Small intestine (tissue), 7 donors: ENCODE measurements at regions not wholly inside any gene's neighbourhood (a gene's known extent, or its start where the extent isn't known, plus 50 kb on each side); places are given as distances from the start of the nearest gene placed in this dataset.
"Not testable (repeated sequence)": the region's sequence is repeated elsewhere in the genome, so short reads cannot be mapped to it uniquely, and the experiment has no call there.

Experiments used
- DNase-seq, 2 donors: peaks; one replicate each; pipeline versions ENCODE4 v3.0.0 to v3.0.0-alpha.2; 2013
- FAIRE-seq: peaks from 2 replicates; lab custom pipeline; 2012; peaks lifted over from hg19 to GRCh38; lab: Jason Lieb, UNC
- H3K27ac ChIP-seq, 3 donors: one replicate each; pipeline ENCODE4 v1.5.1; 2013; ENCODE audit warnings: low read length in 2 of 3, mild to moderate bottlenecking in 2 of 3, control low read depth in 1 of 3, inconsistent platforms in 1 of 3, low read depth in 1 of 3, moderate library complexity in 1 of 3
- H3K27me3 ChIP-seq, 3 donors: one replicate each; pipeline ENCODE4 v1.6.1; 2013; ENCODE audit warnings: low read length in 3 of 3, inconsistent platforms in 1 of 3; ENCODE audit not compliant: control insufficient read depth in 3 of 3, insufficient read depth in 3 of 3
- H3K36me3 ChIP-seq, 3 donors: one replicate each; pipeline ENCODE4 v1.6.1; 2013; ENCODE audit warnings: low read length in 3 of 3, inconsistent platforms in 1 of 3, low read depth in 1 of 3, mild to moderate bottlenecking in 1 of 3, moderate library complexity in 1 of 3; ENCODE audit not compliant: control insufficient read depth in 3 of 3, insufficient read depth in 2 of 3
- H3K4me1 ChIP-seq, 3 donors: one replicate each; pipeline ENCODE4 v1.6.1; 2013; ENCODE audit warnings: low read length in 2 of 3, inconsistent platforms in 1 of 3, low read depth in 1 of 3, mild to moderate bottlenecking in 1 of 3, moderate library complexity in 1 of 3; ENCODE audit not compliant: control insufficient read depth in 3 of 3, insufficient read depth in 2 of 3
- H3K4me3 ChIP-seq, 3 donors: one replicate each; pipeline ENCODE4 v1.5.1; 2013; ENCODE audit warnings: low read length in 3 of 3, control low read depth in 1 of 3, inconsistent platforms in 1 of 3, low read depth in 1 of 3, mild to moderate bottlenecking in 1 of 3, moderate library complexity in 1 of 3
- H3K9me3 ChIP-seq, 2 donors: one replicate each; pipeline ENCODE4 v1.6.1; 2013; ENCODE audit warnings: low read depth in 1 of 2, low read length in 1 of 2; ENCODE audit not compliant: control insufficient read depth in 2 of 2, insufficient read depth in 1 of 2
- WGBS, 3 donors: extraction: QIAGEN DNeasy Blood & Tissue Kit; methylation state at CpG; one replicate each; pipeline ENCODE4 v1.1.7; 2013; 5-methylcytosine and 5-hydroxymethylcytosine counted together
- donor health status: healthy with polysubstance abuse.
- donor health status: control.
- donor health status: control.
- donor health status: Bipolar disorder and iron deficiency.
- donor health status: healthy.

DNA sequence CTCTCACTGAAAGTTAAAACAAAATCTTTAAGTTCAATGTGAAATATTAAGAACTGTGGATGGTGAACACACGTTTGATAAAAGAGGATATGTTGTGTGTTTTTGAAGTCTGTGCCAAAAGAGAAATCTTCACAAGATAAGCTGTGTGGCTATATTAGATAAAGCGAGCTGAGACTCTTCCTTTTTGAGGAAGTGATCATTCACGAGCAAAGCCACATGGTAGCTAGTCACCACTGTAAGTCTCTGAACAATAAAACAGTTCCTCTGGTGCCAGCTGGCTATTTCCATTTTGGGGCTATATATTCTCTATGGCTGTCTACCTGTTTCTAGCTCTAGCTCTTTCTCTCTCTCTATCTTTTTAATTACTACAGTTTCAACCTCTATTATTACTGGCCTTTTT, 1849.2 kb upstream of the C9orf72 start:
- FAIRE-seq (no peak), DNase-seq (no peak)
- H3K27ac ChIP-seq = no peak overlapping the region
- no peaks in the 10 kb centered on the region for H3K9me3 ChIP-seq
- H3K27me3 ChIP-seq = no peaks in the 10 kb centered on the region
- no peaks in the 10 kb centered on the region for H3K4me1 ChIP-seq
- H3K36me3 ChIP-seq = no peaks in the 10 kb centered on the region
- WGBS, 3 donors = 34 to 45% (median 38%) methylated on average over 3 of the region's 3 CpGs
- H3K4me3 ChIP-seq = no peak overlapping the region

DNA sequence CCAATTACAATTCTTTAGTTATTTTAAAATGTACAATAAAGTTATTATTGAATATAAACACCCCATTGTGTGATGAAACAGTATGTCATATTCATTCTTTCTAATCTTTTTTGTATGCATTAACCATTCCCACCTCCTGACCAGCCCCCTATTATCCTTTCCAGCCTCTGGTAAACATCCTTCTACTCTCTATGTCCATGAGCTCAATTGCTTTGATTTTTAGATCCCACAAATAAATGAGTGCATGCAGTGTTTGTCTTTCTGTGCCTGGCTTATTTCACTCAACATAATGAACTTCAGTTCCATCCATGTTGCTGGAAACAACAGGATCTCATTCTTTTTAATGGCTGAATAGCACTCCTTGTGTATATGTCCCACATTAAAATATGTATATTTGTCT, 1858.9 kb upstream of the C9orf72 start:
- H3K9me3 ChIP-seq = no peaks in the 10 kb centered on the region
- DNase-seq (no peak), FAIRE-seq (no peak)
- no peaks in the 10 kb centered on the region for H3K36me3 ChIP-seq
- no peaks in the 10 kb centered on the region for H3K4me1 ChIP-seq
- no peak overlapping the region for H3K4me3 ChIP-seq
- H3K27ac ChIP-seq = no peak overlapping the region
- H3K27me3 ChIP-seq = no peaks in the 10 kb centered on the region

DNA sequence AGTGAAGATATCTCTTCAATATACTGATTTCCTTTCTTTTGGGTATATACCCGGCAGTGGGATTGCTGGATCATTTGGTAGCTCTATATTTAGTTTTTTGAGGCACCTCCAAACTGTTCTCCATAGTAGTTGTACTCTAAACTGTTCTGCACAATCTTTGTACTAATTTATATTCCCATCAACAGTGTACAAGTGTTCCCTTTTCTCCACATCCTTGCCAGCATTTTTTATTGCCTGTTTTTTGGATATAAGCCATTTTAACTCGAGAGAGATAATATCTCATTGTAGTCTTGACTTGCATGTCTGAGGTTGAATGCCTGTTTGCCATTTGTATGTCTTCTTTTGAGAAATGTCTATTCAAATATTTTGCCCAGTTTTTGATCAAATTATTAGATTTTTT, 1859.4 kb upstream of the C9orf72 start:
- H3K36me3 ChIP-seq, H3K27ac ChIP-seq, H3K9me3 ChIP-seq, H3K27me3 ChIP-seq, H3K4me3 ChIP-seq, DNase-seq, H3K4me1 ChIP-seq, FAIRE-seq: not testable (repeated sequence)
- WGBS, 3 donors = 44 to 54% (median 45%) methylated on average over 2 of the region's 2 CpGs

DNA sequence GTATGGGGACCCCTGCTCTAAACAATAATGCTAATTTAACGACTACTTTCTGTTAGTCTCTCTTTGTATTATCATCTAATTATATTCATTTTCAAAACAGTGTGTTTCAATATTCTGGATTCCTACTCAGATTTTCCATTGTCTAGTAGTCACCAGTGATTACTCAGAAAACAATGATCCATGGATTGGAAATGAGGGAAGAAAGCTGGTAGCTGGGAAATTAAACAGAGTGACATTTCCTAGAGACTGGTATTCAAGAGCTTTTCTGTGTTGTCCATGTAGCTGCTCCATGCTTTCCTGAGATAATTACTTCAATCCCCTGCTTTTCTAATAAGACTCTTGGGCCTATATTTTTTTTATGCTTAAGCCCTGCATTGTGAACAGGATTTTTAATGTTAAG, 1862.1 kb upstream of the C9orf72 start:
- Histone ChIP-seq H3K27me3 (no peaks in the 10 kb centered on the region), H3K27ac (no peak overlapping the region), H3K4me1 (no peaks in the 10 kb centered on the region), H3K9me3 (no peaks in the 10 kb centered on the region), H3K4me3 (no peak overlapping the region), H3K36me3 (no peaks in the 10 kb centered on the region)
- DNase-seq (no peak), FAIRE-seq (no peak)
- 51 to 75% (median 53%) methylated on average over 1 of the region's 1 CpG for WGBS, 3 donors

- DNase-seq (no peak), FAIRE-seq (no peak)
- no peak overlapping the region for H3K4me3 ChIP-seq
- no peak overlapping the region for H3K27ac ChIP-seq
- no peaks in the 10 kb centered on the region for H3K27me3 ChIP-seq
- H3K4me1 ChIP-seq = no peaks in the 10 kb centered on the region
- H3K36me3 ChIP-seq = no peaks in the 10 kb centered on the region
- no peaks in the 10 kb centered on the region for H3K9me3 ChIP-seq
- WGBS, 3 donors = 47 to 87% (median 79%) methylated on average over 3 of the region's 3 CpGs
These were observed 1864.2 kb upstream of the C9orf72 start for GRCh38 chr9:29437526-29437925.

GRCh38 chr9:29439961-29440360, 1866.7 kb upstream of the C9orf72 start:
- Histone ChIP-seq H3K27me3 (no peaks in the 10 kb centered on the region), H3K27ac (no peak overlapping the region), H3K36me3 (no peaks in the 10 kb centered on the region), H3K4me3 (no peak overlapping the region), H3K4me1 (no peaks in the 10 kb centered on the region), H3K9me3 (no peaks in the 10 kb centered on the region)
- FAIRE-seq (no peak), DNase-seq (no peak)
- WGBS, 3 donors = 38 to 54% (median 41%) methylated on average over 2 of the region's 2 CpGs

GRCh38 chr9:29440449-29440848, 1867.2 kb upstream of the C9orf72 start:
- DNase-seq (no peak), FAIRE-seq (no peak)
- H3K4me1 ChIP-seq = no peaks in the 10 kb centered on the region
- no peaks in the 10 kb centered on the region for H3K36me3 ChIP-seq
- H3K27me3 ChIP-seq = no peaks in the 10 kb centered on the region
- H3K27ac ChIP-seq = no peak overlapping the region
- H3K4me3 ChIP-seq = no peak overlapping the region
- 72 to 83% (median 78%) methylated on average over 4 of the region's 4 CpGs for WGBS, 3 donors
- H3K9me3 ChIP-seq = no peaks in the 10 kb centered on the region

GRCh38 chr9:29445751-29446150, 1872.5 kb upstream of the C9orf72 start:
- 67 to 75% (median 72%) methylated on average over 3 of the region's 3 CpGs for WGBS, 3 donors
- Histone ChIP-seq H3K27ac (no peak overlapping the region), H3K4me3 (no peak overlapping the region), H3K4me1 (no peaks in the 10 kb centered on the region), H3K9me3 (no peaks in the 10 kb centered on the region), H3K27me3 (no peaks in the 10 kb centered on the region), H3K36me3 (no peaks in the 10 kb centered on the region)
- DNase-seq (no peak), FAIRE-seq (no peak)

DNA sequence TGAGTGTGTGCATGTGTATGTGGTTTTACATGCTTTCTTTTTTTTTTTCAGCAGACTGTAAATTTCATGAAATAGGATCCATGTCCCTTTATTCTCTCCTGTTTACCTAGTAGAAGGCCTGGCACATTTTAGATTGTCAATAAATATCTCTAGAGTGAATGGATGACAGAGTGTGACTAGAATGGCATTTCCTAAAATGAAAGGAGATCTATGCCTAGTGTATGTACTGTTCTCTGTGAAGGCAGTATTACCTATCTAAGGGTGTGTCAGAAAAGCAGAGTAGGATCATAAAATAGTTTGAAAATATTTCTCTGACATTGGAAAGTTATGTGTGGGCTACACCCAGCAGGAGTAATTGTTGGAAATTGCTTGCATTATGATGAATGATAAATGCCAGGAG, 1876.0 kb upstream of the C9orf72 start:
- no peaks in the 10 kb centered on the region for H3K36me3 ChIP-seq
- H3K4me1 ChIP-seq = no peaks in the 10 kb centered on the region
- H3K9me3 ChIP-seq = no peaks in the 10 kb centered on the region
- no peak for DNase-seq
- FAIRE-seq = no peak
- no peaks in the 10 kb centered on the region for H3K27me3 ChIP-seq
- no peak overlapping the region for H3K4me3 ChIP-seq
- H3K27ac ChIP-seq = no peak overlapping the region
